Neural progenitor cell (in vitro differentiated cells): ENCODE measurements at regions not wholly inside any gene's neighbourhood (a gene's known extent, or its start where the extent isn't known, plus 50 kb on each side); places are given as distances from the start of the nearest gene placed in this dataset.

Experiments used
- DNase-seq: peaks from one replicate; pipeline ENCODE4 v3.0.0-alpha.2; 2016; ENCODE audit warnings: low spot score
- H2AFZ ChIP-seq: fragments of 200-600 bp; sonication (generic); replicated peaks from 2 replicates; pipeline ENCODE4 v1.6.1; 2016; ENCODE audit warnings: antibody characterized with exemption
- H3F3A ChIP-seq: fragments of 200-600 bp; sonication (generic); 2 replicates; pipeline ENCODE4 v1.6.1; 2016; ENCODE audit warnings: antibody characterized with exemption, low read depth
- H3K27ac ChIP-seq: fragments of 200-600 bp; sonication (generic); 2 replicates; pipeline ENCODE4 v1.5.1; 2016; ENCODE audit warnings: mild to moderate bottlenecking
- H3K27me3 ChIP-seq: fragments of 200-600 bp; sonication (generic); 2 replicates; pipeline ENCODE4 v1.6.1; 2016; ENCODE audit warnings: mild to moderate bottlenecking, moderate library complexity
- H3K36me3 ChIP-seq: fragments of 200-600 bp; sonication (generic); 2 replicates; pipeline ENCODE4 v1.5.1; 2016
- H3K4me1 ChIP-seq: fragments of 200-600 bp; sonication (generic); 2 replicates; pipeline ENCODE4 v1.6.1; 2016; ENCODE audit warnings: mixed run types
- H3K4me2 ChIP-seq: fragments of 200-600 bp; sonication (generic); 2 replicates; pipeline ENCODE4 v1.6.1; 2016
- H3K4me3 ChIP-seq: fragments of 200-600 bp; sonication (generic); 2 replicates; pipeline ENCODE4 v1.5.1; 2016
- H3K79me2 ChIP-seq: fragments of 200-600 bp; sonication (generic); 2 replicates; pipeline ENCODE4 v1.6.1; 2016; ENCODE audit warnings: low read depth
- H3K9ac ChIP-seq: fragments of 200-600 bp; sonication (generic); 2 replicates; pipeline ENCODE4 v1.6.1; 2016
- H3K9me3 ChIP-seq: fragments of 200-600 bp; sonication (generic); 2 replicates; pipeline ENCODE4 v1.5.1; 2016; ENCODE audit warnings: low read depth
- H4K20me1 ChIP-seq: fragments of 200-600 bp; sonication (generic); 2 replicates; pipeline ENCODE4 v1.6.1; 2016; ENCODE audit warnings: low read depth
- H3K27ac Mint-ChIP-seq: 3 replicates; pipeline ENCODE4 v1.8.0; 2021; ENCODE audit warnings: mixed read lengths
- H3K27me3 Mint-ChIP-seq: 2 replicates; pipeline ENCODE4 v1.8.0; 2022; ENCODE audit warnings: low read depth, mild to moderate bottlenecking, inconsistent platforms, moderate library complexity, mixed read lengths; ENCODE audit not compliant: insufficient read depth
- H3K36me3 Mint-ChIP-seq: 3 replicates; pipeline ENCODE4 v1.8.0; 2021; ENCODE audit warnings: mixed read lengths
- H3K4me1 Mint-ChIP-seq: 3 replicates; pipeline ENCODE4 v1.8.0; 2021; ENCODE audit warnings: mixed read lengths
- H3K4me3 Mint-ChIP-seq: 3 replicates; pipeline ENCODE4 v1.8.0; 2021; ENCODE audit warnings: mild to moderate bottlenecking, moderate library complexity, mixed read lengths
- H3K9me3 Mint-ChIP-seq: 3 replicates; pipeline ENCODE4 v1.8.0; 2020; ENCODE audit warnings: mixed read lengths
- CTCF ChIP-seq: fragments of 200-600 bp; sonication (generic); IDR thresholded peaks from 2 replicates; pipeline ENCODE4 v1.5.1; 2017; ENCODE audit warnings: antibody characterized with exemption, mild to moderate bottlenecking
- EZH2 ChIP-seq: fragments of 200-600 bp; sonication (generic); IDR thresholded peaks from 2 replicates; pipeline ENCODE4 v1.6.1; 2017; ENCODE audit warnings: antibody characterized with exemption, mild to moderate bottlenecking, moderate library complexity
- EZH2phosphoT487 ChIP-seq: fragments of 200-600 bp; sonication (generic); IDR thresholded peaks from 2 replicates; pipeline ENCODE4 v1.6.1; 2017; ENCODE audit warnings: antibody characterized with exemption

- Histone ChIP-seq H3K4me2 (no peak overlapping the region), H3F3A (peaks cover 10% of the 10 kb centered on the region), H4K20me1 (peaks cover 29% of the 10 kb centered on the region), H3K27ac (no peak overlapping the region), H3K4me3 (no peak overlapping the region), H2AFZ (no peak overlapping the region), H3K27me3 (no peaks in the 10 kb centered on the region), H3K79me2 (peaks cover 13% of the 10 kb centered on the region), H3K4me1 (peaks cover 8% of the 10 kb centered on the region), H3K36me3 (no peaks in the 10 kb centered on the region), H3K9me3 (no peaks in the 10 kb centered on the region), H3K9ac (no peak overlapping the region)
- Mint-ChIP-seq H3K36me3 (peaks cover 7% of the 10 kb centered on the region), H3K27ac (no peak overlapping the region), H3K4me3 (no peak overlapping the region), H3K9me3 (no peaks in the 10 kb centered on the region), H3K4me1 (peaks cover 25% of the 10 kb centered on the region), H3K27me3 (peaks cover 2% of the 10 kb centered on the region)
- DNase-seq = no peak
- TF ChIP-seq EZH2phosphoT487 (no peak), EZH2 (no peak), CTCF (no peak)
These were observed 54.3 kb downstream of the GARRE1 start for GRCh38 chr19:34308381-34309367.

GRCh38 chr19:34309368-34310138 is 55.2 kb downstream of the GARRE1 start:
- no peaks in the 10 kb centered on the region for H3K9me3 Mint-ChIP-seq
- no peak for TF ChIP-seq EZH2
- TF ChIP-seq CTCF = no peak
- no peak for TF ChIP-seq EZH2phosphoT487
- H3K36me3 Mint-ChIP-seq = peaks cover 7% of the 10 kb centered on the region
- Histone ChIP-seq H3K9ac (no peak overlapping the region), H3K36me3 (no peaks in the 10 kb centered on the region), H3K27ac (no peak overlapping the region), H4K20me1 (peaks cover 29% of the 10 kb centered on the region), H3F3A (peaks cover 10% of the 10 kb centered on the region), H3K27me3 (no peaks in the 10 kb centered on the region), H2AFZ (no peak overlapping the region), H3K79me2 (peaks cover 13% of the 10 kb centered on the region), H3K4me1 (peaks cover 8% of the 10 kb centered on the region), H3K4me2 (no peak overlapping the region), H3K4me3 (no peak overlapping the region), H3K9me3 (no peaks in the 10 kb centered on the region)
- H3K27me3 Mint-ChIP-seq = peaks cover 2% of the 10 kb centered on the region
- H3K4me3 Mint-ChIP-seq = no peak overlapping the region
- DNase-seq = no peak
- H3K4me1 Mint-ChIP-seq = peaks cover 28% of the 10 kb centered on the region
- no peak overlapping the region for H3K27ac Mint-ChIP-seq

- TF ChIP-seq CTCF (no peak), EZH2 (no peak), EZH2phosphoT487 (no peak)
- Histone ChIP-seq H3K36me3 (no peaks in the 10 kb centered on the region), H3F3A (peaks cover 5% of the 10 kb centered on the region), H3K4me2 (no peak overlapping the region), H3K79me2 (peaks cover 13% of the 10 kb centered on the region), H3K9ac (no peak overlapping the region), H3K9me3 (no peaks in the 10 kb centered on the region), H3K4me1 (peaks cover 3% of the 10 kb centered on the region), H3K27ac (no peak overlapping the region), H3K27me3 (no peaks in the 10 kb centered on the region), H4K20me1 (peaks cover 21% of the 10 kb centered on the region), H2AFZ (no peak overlapping the region), H3K4me3 (no peak overlapping the region)
- H3K4me3 Mint-ChIP-seq = no peak overlapping the region
- H3K4me1 Mint-ChIP-seq = peaks cover 22% of the 10 kb centered on the region
- peaks cover 2% of the 10 kb centered on the region for H3K27me3 Mint-ChIP-seq
- DNase-seq = no peak
- no peaks in the 10 kb centered on the region for H3K9me3 Mint-ChIP-seq
- H3K36me3 Mint-ChIP-seq = peaks cover 7% of the 10 kb centered on the region
- H3K27ac Mint-ChIP-seq = no peak overlapping the region
These were observed 54.5 kb upstream of the GPI start for GRCh38 chr19:34310494-34310981.
